CD4-positive, alpha-beta T cell (primary cell): ENCODE measurements at regions not wholly inside any gene's neighbourhood (a gene's known extent, or its start where the extent isn't known, plus 50 kb on each side); places are given as distances from the start of the nearest gene placed in this dataset.
A peak's percentile ranks its signal among the peaks of the same experiment; 100 is the strongest.

ENCODE experiments used
- ATAC-seq: fragments of 200-7000 bp; cut with Tn5 transposase; one replicate; pipeline ENCODE4 v1.10.0; 2022; ENCODE audit warnings: mild to moderate bottlenecking; ENCODE audit not compliant: poor library complexity
- CTCF ChIA-PET: fragments of 350-600 bp; sonication (Branson Sonifier 250); formaldehyde crosslinking; loops from one replicate; lab custom pipeline; 2021; ENCODE audit warnings: antibody characterized with exemption, inconsistent platforms; lab: Charles Lee
- POLR2A ChIA-PET: fragments of 350-600 bp; sonication (Branson Sonifier 250); formaldehyde crosslinking; loops from one replicate; lab custom pipeline; 2021; ENCODE audit warnings: antibody characterized with exemption, inconsistent platforms; lab: Charles Lee
- DNase-seq, 14 experiments: peaks; one replicate each; pipeline ENCODE4 v3.0.0-alpha.2; 2013 to 2020; ENCODE audit warnings: mixed read lengths in 2 of 14
- H3K27ac ChIP-seq, 2 donors: one replicate each; pipeline versions ENCODE4 v1.5.1 to v1.7.0; 2013; ENCODE audit warnings: low read length in 2 of 2, low read depth in 1 of 2, mild to moderate bottlenecking in 1 of 2
- H3K27me3 ChIP-seq, 2 experiments: 1 replicate in 1 of 2; 2 replicates in 1 of 2; pipeline versions ENCODE4 v1.6.1 to v1.7.0; 2013; ENCODE audit warnings: low read length in 2 of 2, control low read depth in 1 of 2, mild to moderate bottlenecking in 1 of 2, moderate library complexity in 1 of 2; ENCODE audit not compliant: insufficient read depth in 2 of 2, control insufficient read depth in 1 of 2
- H3K36me3 ChIP-seq: one replicate; pipeline ENCODE4 v1.6.1; 2013; ENCODE audit warnings: low read length, control low read depth; ENCODE audit not compliant: insufficient read depth
- H3K4me1 ChIP-seq: one replicate; pipeline ENCODE4 v1.6.1; 2013; ENCODE audit warnings: low read length, control low read depth; ENCODE audit not compliant: insufficient read depth
- H3K4me3 ChIP-seq: one replicate; pipeline ENCODE4 v1.5.1; 2013; ENCODE audit warnings: mild to moderate bottlenecking, low read length, moderate library complexity
- H3K9me3 ChIP-seq, 2 experiments: 1 replicate in 1 of 2; 2 replicates in 1 of 2; pipeline versions ENCODE4 v1.6.1 to v1.7.0; 2013; ENCODE audit warnings: low read length in 2 of 2, mild to moderate bottlenecking in 2 of 2, control low read depth in 1 of 2, moderate library complexity in 1 of 2; ENCODE audit not compliant: control insufficient read depth in 1 of 2, insufficient read depth in 1 of 2
- H3K27ac Mint-ChIP-seq: one replicate; pipeline ENCODE4 v1.8.0; 2020; ENCODE audit warnings: mixed read lengths
- H3K27me3 Mint-ChIP-seq: one replicate; pipeline ENCODE4 v1.8.0; 2021; ENCODE audit warnings: mixed read lengths
- H3K36me3 Mint-ChIP-seq: one replicate; pipeline ENCODE4 v1.8.0; 2021; ENCODE audit warnings: low read depth, mixed read lengths
- H3K4me1 Mint-ChIP-seq: one replicate; pipeline ENCODE4 v1.8.0; 2021; ENCODE audit warnings: low read depth, mixed read lengths
- H3K4me3 Mint-ChIP-seq: one replicate; pipeline ENCODE4 v1.8.0; 2020; ENCODE audit warnings: mild to moderate bottlenecking, mixed read lengths
- H3K9me3 Mint-ChIP-seq: one replicate; pipeline ENCODE4 v1.8.0; 2020; ENCODE audit warnings: mixed read lengths
- CTCF ChIP-seq: fragments of 200-600 bp; IDR thresholded peaks from one replicate; pipeline ENCODE4 v1.8.0; 2022; ENCODE audit warnings: antibody characterized with exemption, mild to moderate bottlenecking
- intact Hi-C, 2 experiments: fragments of 100-400 bp; cut with DNase I in 1 of 2; cut with micrococcal nuclease in 1 of 2; formaldehyde crosslinking; loops; one replicate each; pipeline versions ENCODE4 v1.15.1 to v1.9.0; 2023 to 2025; cut with DNase I, micrococcal nuclease

DNA sequence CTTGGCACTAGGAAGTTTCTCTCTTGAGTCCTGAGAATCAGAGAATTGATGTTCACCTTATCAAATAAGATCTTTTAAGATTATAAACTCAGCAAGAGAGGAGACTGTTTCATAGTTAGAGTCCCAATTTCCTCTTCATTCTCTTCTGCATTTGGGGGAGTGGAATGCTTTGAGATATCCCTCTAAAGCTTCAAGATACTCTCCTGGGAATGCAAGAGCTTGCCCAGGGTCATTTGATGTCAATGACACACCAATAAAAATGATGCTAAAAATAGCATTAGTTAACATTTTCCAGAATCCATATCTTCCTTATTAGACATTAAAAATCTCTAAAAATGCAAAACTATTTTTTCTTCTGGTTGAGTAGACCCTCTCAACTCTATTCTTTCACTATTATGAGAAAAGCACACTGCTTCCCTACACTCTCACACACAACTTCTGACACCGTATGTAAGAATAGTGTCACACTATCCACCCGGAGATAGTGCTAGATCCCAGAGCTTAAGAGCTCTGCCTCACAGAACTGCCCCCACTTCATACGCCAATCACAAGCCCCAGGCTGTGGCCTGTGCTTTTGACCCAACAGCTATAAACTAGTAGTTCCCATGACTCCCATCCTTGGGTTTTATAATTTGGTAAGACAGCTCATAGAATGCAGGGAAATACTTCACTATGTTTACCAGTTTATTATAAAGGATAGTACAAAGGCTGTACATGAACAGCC is 399.9 kb upstream of the RUNX1 start:
- H3K4me1 ChIP-seq, result no peaks in the 10 kb centered on the region
- no peak for TF ChIP-seq CTCF
- H3K27me3 ChIP-seq, result no peaks in the 10 kb centered on the region
- no peak overlapping the region for H3K27ac Mint-ChIP-seq
- ATAC-seq (no peak), DNase-seq (no peak)
- H3K9me3 Mint-ChIP-seq, result no peaks in the 10 kb centered on the region
- CTCF ChIA-PET, result interaction anchor here (0.7 kb wide), 1 partner anchor 715 kb away, joined by 3 read pairs; no protein-coding TSS in a partner anchor
- H3K9me3 ChIP-seq, result peaks cover 0 to 9% of the 10 kb centered on the region in 2 experiments
- intact Hi-C loops, result no loop called here
- H3K4me3 ChIP-seq, result no peak overlapping the region
- no peaks in the 10 kb centered on the region for H3K36me3 ChIP-seq
- no peak overlapping the region for H3K4me3 Mint-ChIP-seq
- H3K4me1 Mint-ChIP-seq, result no peaks in the 10 kb centered on the region
- no peaks in the 10 kb centered on the region for H3K36me3 Mint-ChIP-seq
- no peak overlapping the region for H3K27ac ChIP-seq
- POLR2A ChIA-PET, result interaction anchor here (0.6 kb wide), 1 partner anchor 167 kb away, joined by 3 read pairs; no protein-coding TSS in a partner anchor
- no peaks in the 10 kb centered on the region for H3K27me3 Mint-ChIP-seq

DNA sequence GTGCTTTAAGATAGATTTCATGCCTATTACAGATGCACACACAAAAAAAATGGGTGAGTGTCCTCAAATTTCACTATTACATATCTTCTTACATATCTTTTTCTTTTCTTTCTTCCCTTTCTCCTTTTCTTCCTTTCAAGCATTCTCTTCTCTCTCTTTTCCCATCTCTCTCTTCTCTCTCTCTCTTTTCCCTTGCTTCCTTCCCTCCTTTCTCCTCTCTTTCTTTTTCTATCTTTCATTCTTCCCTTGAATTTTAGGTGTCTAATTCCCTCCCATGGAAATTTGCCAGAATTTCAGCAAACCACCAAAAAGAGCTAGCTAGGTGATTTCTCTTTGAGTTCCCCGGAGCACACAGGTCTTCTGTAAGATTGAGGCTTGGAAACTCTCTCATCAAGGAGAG is 395.3 kb upstream of the RUNX1 start:
- CTCF ChIA-PET, result no interaction called here
- H3K36me3 Mint-ChIP-seq, result no peaks in the 10 kb centered on the region
- no peak overlapping the region for H3K4me3 Mint-ChIP-seq

GRCh38 chr21:35441868-35442582 is 392.9 kb upstream of the RUNX1 start:
- peaks cover 34% of the 10 kb centered on the region for H3K4me1 Mint-ChIP-seq
- POLR2A ChIA-PET, result no interaction called here
- DNase-seq (peak in 1 of 14 experiments; percentile 11), ATAC-seq (peak; percentile 74)
- TF ChIP-seq CTCF, result no peak
- Histone ChIP-seq H3K4me1 (peaks cover 5% of the 10 kb centered on the region), H3K4me3 (no peak overlapping the region), H3K9me3 (no peaks in the 10 kb centered on the region), H3K27me3 (no peaks in the 10 kb centered on the region), H3K27ac (no peak overlapping the region), H3K36me3 (no peaks in the 10 kb centered on the region)
- H3K36me3 Mint-ChIP-seq, result no peaks in the 10 kb centered on the region
- H3K27ac Mint-ChIP-seq, result no peak overlapping the region
- CTCF ChIA-PET, result interaction anchor here (0.8 kb wide), 1 partner anchor 88 kb away, joined by 3 read pairs; no protein-coding TSS in a partner anchor
- H3K9me3 Mint-ChIP-seq, result no peaks in the 10 kb centered on the region
- intact Hi-C loops, result no loop called here
- H3K4me3 Mint-ChIP-seq, result no peak overlapping the region
- no peaks in the 10 kb centered on the region for H3K27me3 Mint-ChIP-seq

More for the DNA sequence above, 395.3 kb upstream of the RUNX1 start:
- Mint-ChIP-seq H3K27ac (no peak overlapping the region), H3K9me3 (no peaks in the 10 kb centered on the region), H3K27me3 (no peaks in the 10 kb centered on the region), H3K4me1 (peaks cover 19% of the 10 kb centered on the region)
- DNase-seq, result no peak
- Histone ChIP-seq H3K9me3 (no peaks in the 10 kb centered on the region), H3K36me3 (no peaks in the 10 kb centered on the region), H3K27ac (no peak overlapping the region), H3K4me3 (no peak overlapping the region), H3K27me3 (no peaks in the 10 kb centered on the region), H3K4me1 (no peaks in the 10 kb centered on the region)
- POLR2A ChIA-PET, result no interaction called here
- intact Hi-C loops, result no loop called here
- no peak for ATAC-seq
- TF ChIP-seq CTCF, result no peak
